Astrocyte of the cerebellum (primary cell): ENCODE measurements at regions not wholly inside any gene's neighbourhood (a gene's known extent, or its start where the extent isn't known, plus 50 kb on each side); places are given as distances from the start of the nearest gene placed in this dataset.
"Not testable (repeated sequence)": the region's sequence is repeated elsewhere in the genome, so short reads cannot be mapped to it uniquely, and the experiment has no call there.

ENCODE experiments used
- DNase-seq: peaks from one replicate; pipeline ENCODE4 v3.0.0-alpha.2; 2011; ENCODE audit warnings: low read depth
- H3K4me3 ChIP-seq: 2 replicates; pipeline ENCODE4 v1.5.1; 2011; ENCODE audit warnings: mild to moderate bottlenecking, low read depth, low read length, moderate library complexity
- CTCF ChIP-seq: IDR thresholded peaks from 2 replicates; pipeline ENCODE4 v1.5.1; 2012; ENCODE audit warnings: low read length, low read depth, moderate library complexity, mild to moderate bottlenecking; ENCODE audit errors: missing control alignments
- in situ Hi-C: cut with HindIII; loops from 2 replicates; pipeline ENCODE4 v1.10.0; 2017; ENCODE audit warnings: low sequenced_read_pairs

GRCh38 chr5:113705657-113706056 lies 192.2 kb downstream of the YTHDC2 start:
- H3K4me3 ChIP-seq: no peak overlapping the region
- in situ Hi-C loops: no loop called here
- no peak for DNase-seq
- TF ChIP-seq CTCF: no peak

GRCh38 chr5:113713051-113713450 lies 199.6 kb downstream of the YTHDC2 start:
- TF ChIP-seq CTCF: no peak
- DNase-seq: no peak
- H3K4me3 ChIP-seq: no peak overlapping the region
- in situ Hi-C loops: no loop called here

GRCh38 chr5:113715921-113716320 lies 202.4 kb downstream of the YTHDC2 start:
- H3K4me3 ChIP-seq, DNase-seq, in situ Hi-C loops: not testable (repeated sequence)

- in situ Hi-C loops: no loop called here
- DNase-seq: no peak
- TF ChIP-seq CTCF: no peak
- no peak overlapping the region for H3K4me3 ChIP-seq
Observed at GRCh38 chr5:113719549-113719948, 206.1 kb downstream of the YTHDC2 start.

- H3K4me3 ChIP-seq: no peak overlapping the region
- no peak for TF ChIP-seq CTCF
- in situ Hi-C loops: no loop called here
- no peak for DNase-seq
Observed at GRCh38 chr5:113721171-113721570, 207.7 kb downstream of the YTHDC2 start.

GRCh38 chr5:113723021-113723420 lies 209.5 kb downstream of the YTHDC2 start:
- H3K4me3 ChIP-seq: no peak overlapping the region
- TF ChIP-seq CTCF: no peak
- no peak for DNase-seq
- in situ Hi-C loops: no loop called here

- DNase-seq: no peak
- H3K4me3 ChIP-seq: no peak overlapping the region
- no peak for TF ChIP-seq CTCF
- in situ Hi-C loops: no loop called here
Observed at GRCh38 chr5:113735751-113736150, 222.3 kb downstream of the YTHDC2 start.
